ENCODE measurements at regions not wholly inside any gene's neighbourhood (a gene's known extent, or its start where the extent isn't known, plus 50 kb on each side); places are given as distances from the start of the nearest gene placed in this dataset.
A peak's percentile ranks its signal among the peaks of the same experiment; 100 is the strongest.

DNA sequence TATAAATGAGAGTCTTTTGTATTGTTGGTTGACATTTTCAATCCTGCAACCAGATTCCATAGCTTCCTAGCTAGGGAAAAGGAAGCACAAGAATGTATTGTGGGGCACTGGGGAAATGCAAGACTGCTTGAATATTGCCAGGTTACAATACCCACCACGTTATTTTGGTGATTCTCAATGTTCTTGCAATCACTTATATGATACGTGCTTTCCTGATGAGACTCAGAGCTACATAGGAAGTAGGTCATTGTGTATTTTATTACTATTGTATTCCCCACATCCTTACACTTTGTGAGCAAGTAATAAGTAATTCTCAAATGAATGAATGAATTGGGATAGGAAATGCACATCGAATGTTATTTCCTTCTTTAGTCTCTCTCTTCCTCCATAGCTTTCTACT lies 217.1 kb upstream of the CD180 start:
- DNase-seq (ENCODE audit: low read depth), result no peak

DNA sequence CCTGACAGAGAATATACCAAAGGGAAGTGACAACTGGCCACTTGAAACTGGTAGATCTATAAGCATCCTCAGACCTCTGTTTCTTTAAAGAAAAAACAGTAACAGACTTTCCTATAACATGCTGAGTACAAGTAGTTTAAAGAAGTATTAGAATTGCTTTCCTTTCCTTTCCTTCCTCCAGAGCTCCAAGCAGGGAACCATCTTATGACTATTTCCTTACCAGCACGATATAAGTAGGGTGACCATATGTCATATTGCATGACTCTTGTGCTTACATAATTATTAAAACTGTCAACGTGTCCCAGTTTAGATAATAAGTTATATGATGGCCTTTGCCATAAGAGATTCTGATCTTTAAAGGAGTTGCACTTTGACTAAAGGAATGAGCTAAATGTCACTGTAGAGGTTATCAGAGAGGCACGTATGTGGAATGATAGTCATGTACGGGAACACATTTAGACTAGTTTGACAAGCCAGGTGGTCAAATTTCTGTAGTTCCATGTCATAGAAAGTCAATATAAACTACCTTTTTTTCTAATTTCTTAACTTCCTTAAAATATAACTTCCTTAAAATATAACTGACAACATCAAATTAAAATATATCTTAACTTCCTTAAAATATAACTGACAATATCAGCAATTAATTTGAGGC lies 212.7 kb upstream of the CD180 start:
- DNase-seq (ENCODE audit: low read depth), result no peak

DNA sequence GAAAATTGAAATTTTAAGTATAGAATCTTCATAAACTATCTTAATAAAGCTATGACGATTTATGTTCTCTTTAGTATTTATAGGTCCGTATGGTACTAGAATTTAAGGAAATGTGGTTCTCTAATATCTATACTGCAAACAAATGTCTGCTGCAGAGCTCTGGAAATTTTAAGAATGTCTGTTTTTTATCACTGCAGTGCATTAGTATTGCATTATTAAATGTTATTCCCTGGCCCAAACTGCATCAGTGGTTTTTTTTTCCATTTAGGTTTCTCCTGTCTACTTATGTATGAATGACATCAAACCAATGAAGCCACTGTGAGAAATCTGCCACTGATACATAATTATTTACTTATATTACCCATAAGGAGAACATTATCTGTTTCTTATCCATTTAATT lies 211.4 kb upstream of the CD180 start:
- DNase-seq (ENCODE audit: low read depth), result no peak

DNA sequence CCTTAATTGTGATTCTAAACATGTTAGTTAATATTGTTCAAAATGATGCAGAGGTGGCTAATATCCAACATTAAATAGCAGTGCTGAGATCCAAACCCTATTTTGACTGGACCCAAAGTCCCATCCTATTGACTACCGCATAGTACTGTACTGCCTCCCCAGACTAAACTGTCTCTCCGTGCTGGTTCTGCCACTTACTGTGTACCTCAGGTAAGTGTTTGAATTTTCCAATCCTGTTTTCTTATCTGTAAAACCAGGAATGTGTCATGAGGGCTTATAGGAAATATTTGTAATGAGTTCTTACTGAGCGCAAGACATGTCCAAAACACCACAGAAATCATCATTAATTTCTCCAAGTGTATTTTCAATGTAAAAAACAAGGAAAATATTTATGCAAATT lies 209.2 kb upstream of the CD180 start:
- no peak for DNase-seq (ENCODE audit: low read depth)

DNA sequence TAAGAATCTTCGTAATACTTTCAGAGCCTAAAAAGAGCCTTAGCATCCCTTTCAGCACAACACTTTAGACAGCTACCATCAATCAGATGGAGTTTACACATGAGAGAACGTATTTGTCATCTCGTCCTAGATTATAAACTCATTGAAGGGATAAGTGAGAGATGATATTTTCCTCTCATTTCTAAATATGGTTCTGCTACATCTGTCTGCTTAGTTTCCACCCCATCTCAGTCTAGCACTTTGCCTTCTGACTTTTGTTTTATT lies 208.4 kb upstream of the CD180 start:
- DNase-seq (ENCODE audit: low read depth), result no peak

DNA sequence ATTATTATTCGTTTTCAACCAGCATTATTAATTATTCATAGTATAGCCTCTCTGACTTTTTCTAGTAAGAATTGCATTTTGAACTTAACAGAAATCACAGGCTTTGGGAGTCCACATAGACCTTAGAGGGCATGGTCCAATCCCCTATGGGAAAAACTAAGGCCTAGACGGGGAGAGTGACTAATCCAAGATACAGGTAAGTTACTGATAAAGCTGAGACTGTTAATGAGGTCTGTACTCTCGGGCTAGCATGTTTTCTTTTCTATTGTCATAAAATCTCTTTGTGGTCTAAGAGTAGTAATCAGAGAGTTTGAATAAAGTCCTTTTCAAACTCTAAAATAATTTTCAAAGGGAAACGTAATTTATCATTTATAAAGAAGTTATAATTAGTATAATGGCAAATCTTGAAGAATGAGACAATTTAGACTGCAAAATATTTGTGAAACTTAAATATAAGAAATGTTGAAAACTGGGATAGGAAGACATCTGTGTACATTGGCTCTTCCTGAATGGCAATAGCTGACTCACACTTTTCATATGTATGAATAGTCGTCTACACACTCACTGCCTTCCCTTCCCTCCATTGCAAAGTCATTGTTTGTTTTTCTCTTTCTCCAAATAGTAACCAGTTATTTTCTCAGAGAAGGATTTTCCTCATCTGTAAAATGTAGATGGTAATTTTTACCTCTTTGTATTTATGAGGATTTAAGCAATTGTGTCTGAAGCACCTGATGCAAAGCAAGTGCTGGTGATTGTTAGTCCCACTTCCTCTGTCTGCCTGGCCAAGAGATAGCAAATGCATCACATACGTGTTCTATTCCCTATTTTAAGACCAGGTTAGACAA lies 207.9 kb upstream of the CD180 start:
- peak; percentile 23 for DNase-seq (ENCODE audit: low read depth)

DNA sequence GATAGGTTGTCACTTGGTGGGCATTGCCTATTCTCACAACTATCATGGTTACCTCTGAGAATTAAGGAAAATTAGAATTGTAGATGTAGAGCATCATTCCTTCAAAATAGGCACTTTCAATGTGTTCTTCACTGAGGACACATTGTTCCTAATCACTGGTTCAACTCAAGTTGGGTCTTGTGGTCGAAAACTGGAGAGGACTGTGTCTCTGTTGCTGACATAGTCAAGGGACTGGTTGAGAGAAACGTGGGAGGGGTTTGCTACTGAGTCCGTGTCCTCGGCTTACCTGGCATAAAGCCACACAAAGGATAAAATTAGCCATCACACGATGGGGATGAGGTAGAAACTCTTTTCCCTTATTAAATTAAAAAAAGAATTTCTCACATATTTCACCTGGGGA lies 205.9 kb upstream of the CD180 start:
- no peak for DNase-seq (ENCODE audit: low read depth)

DNA sequence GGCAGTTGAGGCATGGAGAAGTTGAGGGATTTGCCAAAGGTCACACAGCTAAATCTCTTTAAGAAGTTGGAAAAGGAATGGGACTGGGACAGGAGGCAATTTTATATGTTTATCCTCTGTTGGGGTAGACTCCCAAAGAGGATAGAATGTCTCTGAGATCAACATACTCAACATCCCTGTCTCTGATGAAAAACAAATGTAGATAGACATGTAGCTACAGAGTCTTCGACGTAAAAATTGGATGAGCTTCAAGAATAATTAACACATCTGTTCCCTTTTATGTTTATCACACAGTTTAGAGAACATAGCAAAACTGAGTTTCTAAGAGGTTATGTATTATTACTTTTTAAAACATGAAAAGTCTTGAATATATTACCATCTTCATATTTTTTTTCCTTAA lies 204.6 kb upstream of the CD180 start:
- DNase-seq (ENCODE audit: low read depth), result no peak

DNA sequence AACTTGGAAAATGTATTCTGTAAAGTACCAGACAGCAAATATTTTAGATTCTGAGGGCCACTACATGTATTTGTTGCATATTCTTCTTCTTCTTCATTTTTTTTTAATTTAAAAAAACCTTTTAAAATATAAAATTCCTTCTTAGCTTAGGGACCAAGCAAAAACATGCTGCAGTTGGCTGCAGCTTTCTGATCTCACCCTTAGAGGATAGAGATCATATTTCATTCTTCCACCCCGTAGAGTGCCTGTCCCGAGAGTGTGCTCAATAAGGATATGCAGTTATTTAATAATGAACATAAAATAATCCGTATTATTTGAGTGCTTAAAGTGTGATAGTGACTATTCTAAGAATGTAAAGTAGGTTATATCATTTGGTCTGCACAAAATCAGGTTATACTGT lies 204.2 kb upstream of the CD180 start:
- DNase-seq (ENCODE audit: low read depth), result no peak

DNA sequence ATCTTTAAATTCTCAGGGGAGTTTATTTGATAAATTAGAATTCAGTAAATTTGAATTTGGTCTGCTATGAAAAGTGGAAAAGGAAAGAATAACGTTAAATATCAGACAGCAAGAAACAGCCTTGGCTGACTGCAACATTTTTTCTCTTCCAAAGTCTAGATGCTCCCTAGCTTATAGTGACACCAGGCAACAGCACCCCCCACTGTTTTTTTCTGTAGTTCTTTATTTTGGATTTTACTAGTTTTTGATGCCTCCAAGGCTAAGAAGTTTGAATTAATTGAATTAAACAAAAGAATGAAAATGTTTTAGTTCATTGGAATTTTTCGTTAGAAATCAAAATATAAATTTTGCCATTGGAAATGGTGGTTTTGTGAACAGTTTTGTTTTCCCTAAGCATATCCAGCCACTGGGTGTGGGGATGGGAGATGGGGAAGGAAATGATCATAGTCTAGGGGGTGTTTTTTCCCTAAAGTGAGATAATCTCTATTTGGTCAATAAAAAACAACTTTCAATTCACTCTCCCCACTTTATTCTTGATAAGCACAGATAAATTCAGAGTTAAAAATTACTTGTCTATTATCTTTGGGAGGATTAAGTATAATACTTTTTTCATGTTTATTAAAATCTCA lies 199.3 kb upstream of the CD180 start:
- DNase-seq (ENCODE audit: low read depth), result no peak

DNA sequence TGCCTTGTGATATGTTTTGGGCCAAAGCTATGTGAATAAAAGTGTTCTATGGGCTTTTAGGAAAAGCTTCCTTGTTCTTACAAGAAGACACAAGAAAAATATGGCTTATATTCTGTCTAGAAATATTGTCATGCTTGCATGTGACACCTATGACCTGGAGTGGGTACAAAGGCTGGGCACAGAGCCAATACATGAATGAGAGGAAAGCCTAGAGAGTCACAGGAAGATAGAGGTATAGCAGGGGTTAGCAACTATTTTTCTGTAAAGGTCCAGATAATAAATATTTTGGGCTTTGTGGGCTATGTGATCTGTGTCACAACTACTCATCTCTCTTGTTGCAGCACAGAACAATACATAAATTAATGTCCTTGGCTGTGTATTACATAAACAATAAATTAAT lies 196.6 kb upstream of the CD180 start:
- DNase-seq (ENCODE audit: low read depth), result no peak

DNA sequence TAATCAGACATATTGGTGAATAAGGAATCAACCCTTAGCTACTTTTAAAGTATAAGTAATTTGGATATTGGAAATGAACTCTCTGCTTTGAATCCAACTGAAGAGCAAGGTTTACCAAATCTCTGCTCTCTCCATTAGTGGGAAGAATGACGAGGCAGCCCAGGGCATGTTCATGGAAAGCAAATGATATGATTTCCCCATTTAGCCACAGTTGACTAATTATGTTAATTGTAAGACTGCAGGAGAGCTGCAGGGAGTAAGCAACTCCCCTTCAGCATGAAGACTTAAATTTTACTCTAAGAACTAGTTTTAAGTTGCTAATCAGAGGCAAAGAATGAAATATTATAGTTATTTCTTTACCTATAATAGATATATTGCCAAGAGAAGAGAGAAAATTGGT lies 194.3 kb upstream of the CD180 start:
- DNase-seq (ENCODE audit: low read depth), result no peak

DNA sequence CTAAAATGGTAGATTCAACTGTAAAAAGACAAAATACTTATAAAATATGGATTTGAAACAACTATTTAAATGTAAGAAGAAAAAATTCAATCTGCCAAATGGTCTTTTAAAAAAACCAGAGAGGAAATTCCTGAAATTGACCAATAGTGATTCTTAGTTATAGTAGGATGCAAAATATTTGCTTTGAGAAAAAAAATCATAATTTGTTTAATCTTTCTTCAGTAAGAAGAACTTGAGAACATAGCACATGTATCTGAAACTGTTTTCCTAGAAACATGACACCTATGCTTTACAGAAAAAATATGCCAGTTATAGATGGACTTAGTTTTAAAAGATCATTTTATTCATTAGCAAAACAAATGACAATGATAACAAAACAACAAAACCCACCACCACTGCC lies 186.9 kb upstream of the CD180 start:
- DNase-seq (ENCODE audit: low read depth), result no peak

DNA sequence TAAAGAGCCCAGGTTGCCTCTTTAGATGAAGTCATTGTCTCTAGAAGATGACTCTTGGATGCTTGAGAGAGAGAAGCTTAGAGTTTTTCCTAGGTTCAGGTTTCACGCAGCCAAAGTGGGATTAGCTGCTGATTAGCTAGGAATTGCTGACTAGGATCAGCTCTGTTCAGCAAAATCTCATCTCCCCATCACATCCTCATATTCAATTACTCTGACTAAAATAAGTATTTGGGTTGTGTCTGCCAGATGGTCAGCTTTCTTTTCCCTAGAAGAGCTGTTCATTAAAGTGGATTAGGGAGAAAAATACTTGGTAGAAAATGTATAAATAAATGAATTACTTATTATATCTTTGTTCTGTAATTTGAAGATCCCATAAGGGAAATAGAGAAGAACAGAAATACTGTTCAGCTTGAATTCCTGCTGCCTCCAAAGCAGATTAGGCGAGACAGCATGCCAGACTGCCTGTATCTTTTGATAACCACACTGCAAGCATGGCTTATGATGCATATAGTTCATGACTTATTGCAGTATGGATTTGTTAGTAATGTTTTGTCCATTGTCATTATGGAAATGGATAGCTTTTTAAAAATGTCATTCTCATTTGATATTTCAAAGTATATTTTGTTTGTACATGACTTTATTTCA lies 184.8 kb upstream of the CD180 start:
- DNase-seq (ENCODE audit: low read depth), result no peak

DNA sequence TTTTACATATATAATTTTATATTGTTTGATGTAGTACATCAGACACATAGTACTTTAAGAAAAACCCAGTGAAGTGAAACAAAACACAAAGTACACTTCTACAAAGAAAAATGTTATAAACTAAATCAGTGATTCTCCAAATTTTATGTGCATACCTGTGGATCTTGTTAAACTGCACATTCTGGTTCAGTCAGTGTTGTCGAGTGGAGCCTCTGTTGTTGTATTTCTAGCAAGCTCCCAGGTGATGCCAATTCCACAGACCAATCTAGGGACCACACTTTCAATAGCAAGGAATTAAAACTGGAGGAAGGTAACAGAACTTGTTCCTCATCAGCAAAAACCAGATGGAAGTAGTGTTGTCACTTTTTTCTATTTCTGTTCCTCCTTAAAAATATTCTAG lies 183.8 kb upstream of the CD180 start:
- no peak for DNase-seq (ENCODE audit: low read depth)

DNA sequence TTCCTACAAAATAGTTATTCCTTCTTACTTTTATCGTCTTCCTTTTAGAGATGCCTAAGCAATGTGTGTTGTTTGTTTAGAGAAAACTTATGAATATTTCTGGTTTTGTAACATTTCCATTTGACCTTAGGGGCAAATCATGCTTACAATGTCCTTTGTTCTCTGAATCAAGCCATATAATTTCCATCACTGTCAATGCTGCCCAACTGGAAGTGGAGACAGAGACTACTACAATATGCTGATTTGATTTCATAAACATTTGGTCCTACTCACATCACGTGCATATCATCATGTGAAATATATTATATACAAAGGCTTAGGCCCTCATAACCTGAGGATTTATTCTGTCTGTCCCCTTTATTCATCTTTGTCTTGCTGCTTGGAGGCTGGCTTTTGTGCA lies 183.2 kb upstream of the CD180 start:
- DNase-seq (ENCODE audit: low read depth), result no peak

DNA sequence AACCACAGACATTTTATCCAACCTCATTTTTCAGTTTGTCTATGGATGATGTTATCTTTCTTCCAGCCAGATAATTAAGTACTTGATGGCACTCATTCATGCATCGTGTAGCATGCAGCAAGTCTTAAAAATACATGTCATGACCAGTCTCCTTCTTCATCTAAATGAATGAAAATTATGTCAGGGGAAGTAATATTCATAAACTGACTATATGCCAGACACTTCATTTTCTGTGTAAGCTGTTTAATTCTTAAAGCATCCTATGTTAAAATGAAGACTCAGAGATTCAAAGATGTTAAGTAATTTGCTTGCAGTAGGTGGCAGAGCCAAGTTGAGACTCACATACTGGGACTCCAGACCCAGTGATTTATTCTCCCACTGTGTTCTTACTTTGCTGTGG lies 181.7 kb upstream of the CD180 start:
- DNase-seq (ENCODE audit: low read depth), result no peak

DNA sequence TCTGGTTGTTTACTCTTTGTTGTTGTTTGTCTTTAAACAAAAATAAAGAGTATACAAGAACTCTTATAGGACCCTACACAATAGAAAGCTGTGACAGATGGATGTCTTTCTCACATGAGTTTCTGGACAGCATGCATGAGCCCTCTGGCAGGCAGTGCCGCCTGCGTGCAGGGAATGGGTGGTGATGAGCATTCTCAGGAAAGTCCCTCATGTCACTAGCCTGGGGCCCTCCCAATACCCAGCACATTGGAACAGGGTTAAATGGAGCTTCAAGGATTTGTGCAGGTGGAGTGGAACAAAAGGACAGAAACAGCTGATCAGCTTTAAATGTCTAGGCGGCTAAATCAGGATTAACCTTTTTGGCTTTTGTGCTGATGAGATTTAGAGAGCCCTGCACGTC lies 181.0 kb upstream of the CD180 start:
- no peak for DNase-seq (ENCODE audit: low read depth)

DNA sequence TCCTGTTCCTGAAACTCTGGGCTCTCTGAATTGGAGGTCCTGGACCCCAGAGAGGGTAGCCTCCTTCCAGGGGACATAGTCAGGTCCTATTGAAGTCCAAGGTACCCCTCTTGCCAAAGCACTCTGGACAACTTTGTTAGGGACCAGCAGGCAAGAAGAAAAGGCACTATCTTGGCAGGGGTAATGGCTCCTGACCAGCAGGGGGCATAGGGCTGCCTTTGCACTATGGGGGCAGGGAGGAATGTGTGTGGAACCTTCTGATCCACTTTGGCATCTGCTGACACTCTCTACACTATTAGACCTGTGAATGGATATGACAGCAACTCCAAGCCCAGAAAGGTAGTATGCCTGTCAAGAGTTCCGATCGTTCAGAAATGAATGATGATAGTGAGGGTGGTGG lies 179.0 kb upstream of the CD180 start:
- no peak for DNase-seq (ENCODE audit: low read depth)

DNA sequence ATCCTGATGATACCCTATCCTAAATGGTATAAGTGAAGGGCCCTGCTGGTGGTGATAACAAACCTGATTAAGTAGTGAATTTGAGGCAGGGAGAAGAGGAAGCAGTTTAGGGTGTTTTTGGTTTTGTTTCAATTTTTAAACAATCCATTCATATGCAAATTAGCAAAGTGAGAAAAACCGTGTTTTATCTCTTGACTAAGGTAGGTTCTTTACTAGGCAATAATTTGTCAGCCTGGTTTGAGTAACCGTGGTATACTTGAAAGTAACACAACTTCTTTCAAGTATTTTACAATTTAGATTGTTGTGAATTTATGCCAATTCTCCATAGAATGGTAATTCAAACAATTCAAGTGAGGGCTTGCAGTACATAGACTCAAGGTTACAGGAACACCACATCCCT lies 177.8 kb upstream of the CD180 start:
- no peak for DNase-seq (ENCODE audit: low read depth)

DNA sequence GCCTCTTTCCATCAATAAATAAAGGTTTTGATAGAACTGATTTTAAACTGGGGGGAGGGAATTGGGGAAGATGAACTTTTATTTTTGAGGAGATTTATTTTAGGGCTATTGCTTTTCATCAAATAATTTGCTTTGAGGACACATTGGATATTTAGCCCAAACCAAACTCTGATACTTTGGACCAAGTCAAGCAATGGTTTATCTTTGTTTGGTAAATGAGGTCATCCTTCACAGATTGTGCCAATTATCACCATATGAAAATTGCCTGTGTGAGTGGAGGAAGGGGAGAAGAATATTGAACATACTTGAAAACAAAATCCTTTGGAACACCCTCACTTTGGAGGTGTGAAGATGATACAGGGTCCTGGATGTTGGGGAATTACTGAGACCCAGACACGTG lies 176.9 kb upstream of the CD180 start:
- DNase-seq (ENCODE audit: low read depth), result no peak

DNA sequence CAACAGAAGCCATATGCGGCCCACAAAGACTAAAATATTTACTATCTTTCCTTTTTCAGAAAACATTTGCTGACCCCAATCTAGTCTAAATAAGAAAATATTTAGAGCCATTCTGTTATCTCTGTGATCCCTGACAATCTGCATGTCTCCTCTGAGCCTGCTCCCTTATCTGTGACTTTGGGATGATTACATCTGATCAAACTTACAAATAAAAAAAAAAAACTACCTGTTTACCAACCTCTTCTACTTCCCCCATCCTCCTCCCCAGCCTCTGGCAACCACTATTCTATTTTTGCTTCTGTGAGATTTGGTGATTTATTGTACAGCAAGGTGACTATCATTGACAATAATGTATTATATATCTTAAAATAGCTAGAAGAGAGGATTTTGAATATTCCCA lies 176.3 kb upstream of the CD180 start:
- no peak for DNase-seq (ENCODE audit: low read depth)

DNA sequence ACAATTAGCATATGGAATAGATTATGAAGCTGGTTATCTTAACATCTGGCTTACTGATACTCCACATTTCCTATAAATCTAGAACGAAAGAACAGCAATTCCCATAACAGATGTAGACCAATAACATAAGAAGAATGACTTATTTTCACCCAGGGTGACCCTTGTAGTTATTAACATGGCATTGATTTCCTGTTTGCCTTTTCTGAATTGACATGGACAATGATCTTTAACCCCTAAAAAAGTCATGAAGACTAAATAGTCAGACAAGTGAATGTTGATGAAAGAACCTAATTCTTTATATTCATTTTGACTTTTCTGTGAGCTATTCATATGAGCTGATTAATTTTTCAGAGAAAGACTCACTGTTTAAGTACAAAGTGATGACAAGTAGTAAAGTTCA lies 175.3 kb upstream of the CD180 start:
- no peak for DNase-seq (ENCODE audit: low read depth)
